GM12878 (cell line): ENCODE measurements at regions not wholly inside any gene's neighbourhood (a gene's known extent, or its start where the extent isn't known, plus 50 kb on each side); places are given as distances from the start of the nearest gene placed in this dataset.

Experiments
- ATAC-seq: fragments of 200-7000 bp; cut with Tn5 transposase; 3 replicates; pipeline ENCODE4 v1.9.1; 2020; ENCODE audit warnings: mild to moderate bottlenecking, moderate library complexity
- BruUV-seq: library from RNA; stranded (reverse); fragments of 400-500 nt; replicated peaks from 2 replicates; lab custom pipeline; 2021; lab: Mats Ljungman, UMichigan
- CTCF ChIA-PET: fragments of 300-600 bp; sonication (Branson Sonifier 250); formaldehyde crosslinking; extraction: SDS; loops from one replicate; lab custom pipeline; 2021; ENCODE audit warnings: inconsistent platforms; lab: Yijun Ruan, JAX
- POLR2A ChIA-PET: fragments of 350-600 bp; formaldehyde crosslinking; extraction: SDS; loops from one replicate; lab custom pipeline; 2021; ENCODE audit warnings: inconsistent platforms; lab: Charles Lee
- RAD21 ChIA-PET: fragments of 300-600 bp; sonication (Branson Sonifier 250); formaldehyde crosslinking; loops from one replicate; lab custom pipeline; 2023; ENCODE audit warnings: antibody characterized with exemption; ENCODE audit not compliant: unreplicated experiment; lab: Charles Lee
- SMC1A ChIA-PET: fragments of 300-600 bp; sonication (Branson Sonifier 250); formaldehyde crosslinking; loops from one replicate; lab custom pipeline; 2023; ENCODE audit not compliant: unreplicated experiment, uncharacterized antibody; lab: Charles Lee
- DNase-seq: peaks from one replicate; pipeline ENCODE4 v3.0.0-alpha.2; 2011; ENCODE audit warnings: low read depth, low spot score
- FAIRE-seq: peaks from 3 replicates; lab custom pipeline; 2011; peaks lifted over from hg19 to GRCh38; lab: Jason Lieb, UNC
- H2AFZ ChIP-seq: 2 replicates; pipeline ENCODE4 v1.6.0; 2011; ENCODE audit warnings: low read depth, low read length, control low read depth; ENCODE audit not compliant: control insufficient read depth
- H3K27ac ChIP-seq: 2 replicates; pipeline ENCODE4 v1.5.1; 2011; ENCODE audit warnings: control low read depth; ENCODE audit not compliant: control insufficient read depth, insufficient read depth
- H3K27me3 ChIP-seq, 2 experiments: replicated peaks in 1 of 2; 2 replicates each; pipeline versions ENCODE4 v1.6.0 to v1.6.1; 2011; ENCODE audit warnings: low read length in 1 of 2; ENCODE audit not compliant: control insufficient read depth in 2 of 2, insufficient read depth in 2 of 2
- H3K36me3 ChIP-seq, 2 experiments: 2 replicates each; pipeline ENCODE4 v1.5.1; 2011; ENCODE audit warnings: low read length in 1 of 2; ENCODE audit not compliant: control insufficient read depth in 2 of 2, insufficient read depth in 2 of 2
- H3K4me1 ChIP-seq: 2 replicates; pipeline ENCODE4 v1.6.1; 2011; ENCODE audit warnings: mild to moderate bottlenecking, low read length, moderate library complexity, mixed read lengths; ENCODE audit not compliant: control insufficient read depth, insufficient read depth
- H3K4me2 ChIP-seq: 2 replicates; pipeline ENCODE4 v1.6.0; 2011; ENCODE audit warnings: control low read depth; ENCODE audit not compliant: control insufficient read depth, insufficient read depth
- H3K4me3 ChIP-seq: fragments of 200-600 bp; sonication (generic); 2 replicates; pipeline ENCODE4 v1.5.1; 2016
- H3K79me2 ChIP-seq: 2 replicates; pipeline ENCODE4 v1.6.0; 2011; ENCODE audit warnings: low read length; ENCODE audit not compliant: control insufficient read depth, insufficient read depth
- H3K9ac ChIP-seq: 2 replicates; pipeline ENCODE4 v1.8.0; 2011; ENCODE audit warnings: low read length, control low read depth, mixed read lengths; ENCODE audit not compliant: control insufficient read depth, insufficient read depth
- H3K9me3 ChIP-seq: replicated peaks from 3 replicates; pipeline ENCODE4 v1.5.1; 2011; ENCODE audit warnings: mild to moderate bottlenecking, low read length; ENCODE audit not compliant: control insufficient read depth, insufficient read depth
- H4K20me1 ChIP-seq: 2 replicates; pipeline ENCODE4 v1.6.0; 2011; ENCODE audit not compliant: control insufficient read depth, insufficient read depth
- BCL11A ChIP-seq: IDR thresholded peaks from 2 replicates; pipeline ENCODE4 v1.6.1; 2011; ENCODE audit warnings: low read depth, low read length
- ETV6 ChIP-seq, 2 experiments: fragments of 450-650 bp in 1 of 2; IDR thresholded peaks in 1 of 2; conservative IDR thresholded peaks in 1 of 2; 2 replicates each; pipeline ENCODE4 v1.6.1; 2014; ENCODE audit warnings: antibody characterized with exemption in 1 of 2, borderline replicate concordance in 1 of 2, low read depth in 1 of 2, mild to moderate bottlenecking in 1 of 2, moderate library complexity in 1 of 2
- GABPA ChIP-seq: IDR thresholded peaks from 2 replicates; pipeline ENCODE4 v1.6.1; 2014; ENCODE audit warnings: antibody characterized with exemption, low read depth, mild to moderate bottlenecking, inconsistent platforms
- KDM1A ChIP-seq: fragments of 200-600 bp; sonication (generic); IDR thresholded peaks from 2 replicates; pipeline ENCODE4 v1.6.1; 2016; ENCODE audit warnings: borderline replicate concordance
- KLF5 ChIP-seq: fragments of 450-650 bp; IDR thresholded peaks from 2 replicates; pipeline ENCODE4 v1.6.1; 2014; ENCODE audit warnings: mild to moderate bottlenecking; ENCODE audit not compliant: partially characterized antibody
- MEF2A ChIP-seq: IDR thresholded peaks from 2 replicates; pipeline ENCODE4 v1.6.1; 2011; ENCODE audit warnings: low read depth, mild to moderate bottlenecking, low read length, moderate library complexity; ENCODE audit not compliant: insufficient read depth
- MXI1 ChIP-seq: fragments of 150-350 bp; IDR thresholded peaks from 2 replicates; pipeline ENCODE4 v1.6.1; 2011; ENCODE audit warnings: low read depth, mild to moderate bottlenecking, inconsistent platforms, low read length, improper control_type of control experiment
- NBN ChIP-seq: fragments of 450-650 bp; IDR thresholded peaks from 2 replicates; pipeline ENCODE4 v1.6.1; 2016
- PML ChIP-seq: IDR thresholded peaks from 2 replicates; pipeline ENCODE4 v1.6.1; 2012; ENCODE audit warnings: low read length, inconsistent platforms
- RFX5 ChIP-seq: IDR thresholded peaks from 2 replicates; pipeline ENCODE4 v1.6.1; 2011; ENCODE audit warnings: low read depth, low read length, improper control_type of control experiment
- RUNX3 ChIP-seq: IDR thresholded peaks from 2 replicates; pipeline ENCODE4 v1.6.1; 2012; ENCODE audit warnings: low read length, inconsistent platforms
- SIN3A ChIP-seq: IDR thresholded peaks from 2 replicates; pipeline ENCODE4 v1.6.1; 2012; ENCODE audit warnings: low read depth, low read length, improper control_type of control experiment
- SUZ12 ChIP-seq: fragments of 200-600 bp; sonication (generic); IDR thresholded peaks from one replicate; pipeline ENCODE4 v1.6.1; 2018; ENCODE audit warnings: antibody characterized with exemption, mild to moderate bottlenecking; ENCODE audit not compliant: unreplicated experiment
- WRNIP1 ChIP-seq: IDR thresholded peaks from 2 replicates; pipeline ENCODE4 v1.6.1; 2011; ENCODE audit warnings: low read depth, low read length, improper control_type of control experiment, borderline replicate concordance
- ZNF207 ChIP-seq: fragments of 450-650 bp; IDR thresholded peaks from 2 replicates; pipeline ENCODE4 v1.6.1; 2014; ENCODE audit warnings: antibody characterized with exemption, mild to moderate bottlenecking, borderline replicate concordance
- WGBS: methylation state at CpG from one replicate; pipeline ENCODE4 v1.1.6; 2016; ENCODE audit warnings: low lambda C conversion rate; ENCODE audit not compliant: insufficient replicate concordance, insufficient coverage; ENCODE audit errors: missing lambda C conversion rate; 5-methylcytosine and 5-hydroxymethylcytosine counted together
- in situ Hi-C: fragments of 300-500 bp; cut with MboI; formaldehyde crosslinking; loops from 9 replicates; pipeline ENCODE4 v1.14.3; 2018; ENCODE audit warnings: mixed read lengths
- intact Hi-C: fragments of 100-400 bp; cut with micrococcal nuclease; formaldehyde crosslinking; loops from one replicate; pipeline ENCODE4 v1.14.2; 2022; ENCODE audit not compliant: unreplicated experiment

GRCh38 chr2:208594642-208595385, 188.2 kb downstream of the PTH2R start:
- DNase-seq (no peak), FAIRE-seq (no peak), ATAC-seq (no peak)
- H3K27ac ChIP-seq = no peak overlapping the region
- H3K9me3 ChIP-seq = no peaks in the 10 kb centered on the region
- RAD21 ChIA-PET = no interaction called here
- no peak overlapping the region for H3K4me3 ChIP-seq
- no peak overlapping the region for H3K9ac ChIP-seq
- H3K36me3 ChIP-seq = no peaks in the 10 kb centered on the region
- BruUV-seq = no TSS peak
- H3K4me2 ChIP-seq = no peak overlapping the region
- CTCF ChIA-PET = no interaction called here
- no peaks in the 10 kb centered on the region for H4K20me1 ChIP-seq
- intact Hi-C loops = no loop called here
- H3K4me1 ChIP-seq = no peaks in the 10 kb centered on the region
- POLR2A ChIA-PET = interaction anchor here (0.6 kb wide), 1 partner anchor 94 kb away, joined by 5 read pairs; no protein-coding TSS in a partner anchor
- H3K79me2 ChIP-seq = no peaks in the 10 kb centered on the region
- SMC1A ChIA-PET = no interaction called here
- in situ Hi-C loops = no loop called here
- no peaks in the 10 kb centered on the region for H3K27me3 ChIP-seq
- TF ChIP-seq RFX5 (no peak), NBN (no peak), RUNX3 (no peak), GABPA (no peak), BCL11A (no peak)
- no peak overlapping the region for H2AFZ ChIP-seq

GRCh38 chr2:208595386-208596275, 189.0 kb downstream of the PTH2R start:
- no peaks in the 10 kb centered on the region for H4K20me1 ChIP-seq
- in situ Hi-C loops = no loop called here
- WGBS = 0% methylated on average over 3 of the region's 3 CpGs
- DNase-seq (no peak), ATAC-seq (no peak), FAIRE-seq (no peak)
- H3K4me3 ChIP-seq = no peak overlapping the region
- H3K9me3 ChIP-seq = no peaks in the 10 kb centered on the region
- no peak for TF ChIP-seq MEF2A
- TF ChIP-seq SIN3A = no peak
- TF ChIP-seq KLF5 = no peak
- TF ChIP-seq WRNIP1 = no peak
- no peak for TF ChIP-seq PML
- TF ChIP-seq ZNF207 = no peak
- no peak for TF ChIP-seq ETV6 (conservative IDR thresholded peaks at IDR 0.05 in 1 of 2, IDR thresholded peaks at IDR 0.05 in 1 of 2; ENCODE audit: borderline replicate concordance in 1 of 2, low read depth in 1 of 2)
- no peak for TF ChIP-seq SUZ12
- TF ChIP-seq MXI1 = no peak
- no peak for TF ChIP-seq KDM1A
- H3K9ac ChIP-seq = no peak overlapping the region
- ChIA-PET RAD21 (no interaction called here), CTCF (no interaction called here), POLR2A (interaction anchor here (0.6 kb wide), 1 partner anchor 94 kb away, joined by 5 read pairs; no protein-coding TSS in a partner anchor), SMC1A (no interaction called here)
- H2AFZ ChIP-seq = no peak overlapping the region
- no peaks in the 10 kb centered on the region for H3K79me2 ChIP-seq
- BruUV-seq = no TSS peak
- no peaks in the 10 kb centered on the region for H3K4me1 ChIP-seq
- no peak overlapping the region for H3K27ac ChIP-seq
- H3K36me3 ChIP-seq = no peaks in the 10 kb centered on the region
- intact Hi-C loops = no loop called here
- no peak overlapping the region for H3K4me2 ChIP-seq
- no peaks in the 10 kb centered on the region for H3K27me3 ChIP-seq
